Upper lobe of left lung (tissue), 4 donors: ENCODE measurements at regions not wholly inside any gene's neighbourhood (a gene's known extent, or its start where the extent isn't known, plus 50 kb on each side); places are given as distances from the start of the nearest gene placed in this dataset.

ENCODE experiments used
- CTCF ChIP-seq, 6 experiments: fragments of 450-650 bp in 4 of 6; fragments of 200-600 bp in 2 of 6; sonication (generic) in 2 of 6; IDR thresholded peaks; one replicate each; pipeline ENCODE4 v1.5.1; 2016 to 2019; ENCODE audit warnings: antibody characterized with exemption in 6 of 6
- EP300 ChIP-seq, 4 donors: sonication (generic); formaldehyde crosslinking; IDR thresholded peaks; one replicate each; pipeline ENCODE4 v1.5.1; 2017; ENCODE audit warnings: antibody characterized with exemption in 4 of 4, control low read depth in 2 of 4

DNA sequence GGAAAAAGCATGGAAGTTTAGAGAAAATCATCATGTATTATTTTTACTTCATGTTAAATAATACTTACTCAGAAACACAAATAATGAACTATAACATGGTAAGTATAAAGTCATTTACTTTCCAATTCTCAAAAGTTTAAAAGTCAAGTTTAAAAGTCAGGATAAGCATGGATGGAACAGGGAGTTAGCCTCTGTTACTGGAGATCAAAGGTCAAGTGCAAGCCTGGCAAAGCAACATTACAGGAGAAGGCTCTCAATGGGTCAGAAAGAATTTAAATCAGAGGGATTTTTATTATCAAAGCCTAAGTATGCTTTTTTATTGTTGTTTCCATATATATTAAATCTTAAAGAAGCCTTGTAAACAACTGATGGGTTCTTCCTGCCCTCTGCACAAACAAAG, 505.4 kb downstream of the KCNA4 start:
- TF ChIP-seq CTCF (IDR thresholded peaks at IDR 0.05): no peak
- TF ChIP-seq EP300 (IDR thresholded peaks at IDR 0.05): no peak
